HG03571 (cell line): ENCODE measurements at regions not wholly inside any gene's neighbourhood (a gene's known extent, or its start where the extent isn't known, plus 50 kb on each side); places are given as distances from the start of the nearest gene placed in this dataset.
"Not testable (repeated sequence)": the region's sequence is repeated elsewhere in the genome, so short reads cannot be mapped to it uniquely, and the experiment has no call there.

ENCODE experiments used
- ATAC-seq: cut with Tn5 transposase; IDR thresholded peaks from one replicate; pipeline ENCODE4 v1.9.1; 2021; ENCODE audit not compliant: unreplicated experiment

DNA sequence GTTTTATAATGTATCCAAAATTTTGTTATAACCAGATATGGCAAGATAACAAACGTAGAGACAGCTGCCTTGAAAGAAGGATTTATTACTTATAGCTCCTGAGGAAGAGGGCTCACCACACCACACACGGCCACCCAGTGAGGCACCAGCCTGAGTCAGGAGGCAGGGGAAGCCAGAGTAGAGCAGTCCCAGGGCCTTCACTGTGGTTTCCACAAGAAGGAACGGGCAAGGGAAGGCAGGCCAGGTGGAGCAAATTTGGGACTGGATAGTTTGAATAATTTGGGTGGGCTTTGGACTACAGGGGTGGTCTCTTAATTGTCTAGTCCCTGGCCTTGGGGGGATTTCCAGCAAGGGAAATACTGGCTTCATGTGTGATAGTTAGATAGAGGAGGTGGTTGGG lies 72.5 kb downstream of the RRAGC start:
- no peak for ATAC-seq

DNA sequence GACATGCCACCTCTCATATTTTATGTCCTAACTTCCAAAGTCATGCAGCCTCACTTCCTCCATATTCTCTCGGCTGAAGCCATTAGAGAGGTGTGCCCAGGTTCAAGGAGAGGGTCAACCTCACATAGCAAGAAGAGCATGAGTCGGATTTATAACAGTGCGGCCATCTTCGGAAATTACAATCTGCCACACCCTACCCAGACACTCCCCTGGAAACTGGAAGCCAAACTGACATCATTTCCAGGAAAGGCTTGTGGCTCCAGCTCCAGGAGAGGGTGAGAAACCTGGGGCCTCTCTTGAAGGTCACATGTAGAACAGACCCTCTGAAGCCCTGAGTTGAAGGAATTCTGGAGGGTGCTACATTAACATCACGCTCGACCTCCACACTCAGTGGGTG lies 73.5 kb downstream of the RRAGC start:
- no peak for ATAC-seq

DNA sequence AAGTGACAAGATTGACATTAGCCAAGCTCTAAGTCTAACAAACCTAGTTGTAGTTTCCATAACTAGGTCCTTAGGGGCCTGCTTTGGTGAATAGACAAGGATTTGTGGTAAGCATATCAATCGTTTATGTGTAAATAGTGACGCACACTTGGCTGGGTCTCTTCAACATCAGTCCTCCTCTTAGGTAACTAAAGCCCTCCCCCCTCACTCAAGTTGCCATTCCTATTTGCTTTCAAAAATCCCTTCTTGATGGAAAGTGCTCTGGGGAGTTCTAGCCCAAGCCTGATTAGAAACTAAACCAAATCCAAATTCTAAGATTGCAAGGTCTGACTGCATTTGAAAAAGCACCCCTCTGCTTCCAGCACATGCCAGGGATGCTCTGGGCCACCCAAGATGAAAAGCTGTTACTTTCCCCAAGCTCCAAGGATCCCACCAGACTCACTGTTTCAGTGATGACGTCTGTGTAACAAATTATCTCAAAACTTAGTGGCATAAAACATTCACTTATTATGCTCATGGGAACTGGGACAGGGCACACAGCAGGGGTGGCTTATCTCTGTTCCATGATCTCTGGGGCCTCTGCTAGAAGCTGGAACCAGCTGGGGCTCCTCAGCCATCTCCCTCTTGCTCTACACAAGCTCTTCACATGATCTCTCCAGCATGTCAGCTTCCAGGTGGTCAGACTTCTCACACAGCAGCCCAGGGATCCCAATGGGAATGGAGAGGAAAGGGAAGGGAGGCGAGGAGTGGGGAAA lies 74.1 kb downstream of the RRAGC start:
- no peak for ATAC-seq

DNA sequence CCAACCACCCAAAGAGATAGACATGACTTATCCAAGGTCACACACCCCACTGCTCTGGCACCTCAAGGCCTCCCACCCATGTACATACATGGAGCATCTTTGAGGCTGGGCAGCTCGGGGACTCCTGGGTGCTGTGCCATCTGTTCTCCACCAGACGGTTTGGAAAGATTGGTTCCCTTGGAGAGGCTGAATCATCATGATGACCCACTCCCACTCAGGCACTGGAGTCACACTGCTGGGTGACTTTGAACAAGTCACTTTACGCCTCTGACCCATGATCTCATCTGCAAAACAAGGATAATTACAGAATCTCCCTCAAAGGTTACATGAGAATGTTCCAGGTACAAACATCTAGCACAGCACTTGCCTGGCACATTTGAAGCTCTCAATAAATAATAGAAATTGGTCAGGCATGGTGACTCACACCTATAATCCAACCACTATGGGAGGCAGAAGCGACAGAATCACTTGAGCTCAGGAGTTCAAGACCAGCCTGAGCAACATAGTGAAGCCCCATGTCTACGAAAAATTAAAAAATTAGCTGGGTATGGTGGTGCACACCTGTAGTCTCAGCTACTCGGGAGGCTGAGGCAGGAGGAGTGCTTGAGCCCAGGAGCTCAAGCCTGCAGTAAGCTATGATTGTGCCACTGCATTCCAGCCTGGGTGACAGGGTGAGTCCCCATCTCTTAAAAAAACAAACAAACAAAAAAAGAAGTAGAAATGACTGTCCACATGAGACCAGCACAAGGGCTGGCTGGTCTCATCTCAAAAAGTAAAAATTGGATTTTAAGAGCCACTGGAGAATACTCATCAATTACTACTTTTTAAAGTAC lies 74.9 kb downstream of the RRAGC start:
- no peak for ATAC-seq

DNA sequence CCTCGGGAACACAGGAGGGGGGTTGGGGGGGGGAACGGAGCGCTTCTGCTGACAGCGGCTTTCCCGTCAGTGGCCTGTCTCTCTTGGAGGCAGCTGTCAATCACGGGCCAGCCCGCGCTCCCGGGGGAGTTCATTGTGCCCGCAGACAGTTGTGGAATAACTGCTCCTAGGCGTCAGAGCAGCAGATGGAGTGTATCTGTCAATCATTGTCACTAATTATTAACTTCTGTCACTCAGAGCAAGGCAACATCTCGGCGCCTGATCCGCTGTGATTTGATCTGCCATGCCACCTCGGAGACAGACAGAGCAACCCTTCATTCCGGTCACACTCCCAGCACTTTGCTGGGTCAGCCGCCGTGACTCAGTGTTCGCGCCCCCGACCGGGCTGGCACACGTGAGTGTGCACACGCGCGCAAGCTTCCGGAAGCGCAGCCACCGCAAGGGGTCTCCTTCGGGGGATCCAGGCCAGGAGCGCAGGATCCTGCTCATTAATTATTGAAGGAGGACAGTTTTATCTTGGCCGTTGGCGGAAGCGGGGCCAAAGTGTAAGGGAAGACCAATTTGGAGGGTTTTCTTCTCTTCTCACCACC lies 75.8 kb downstream of the RRAGC start:
- ATAC-seq: no peak

DNA sequence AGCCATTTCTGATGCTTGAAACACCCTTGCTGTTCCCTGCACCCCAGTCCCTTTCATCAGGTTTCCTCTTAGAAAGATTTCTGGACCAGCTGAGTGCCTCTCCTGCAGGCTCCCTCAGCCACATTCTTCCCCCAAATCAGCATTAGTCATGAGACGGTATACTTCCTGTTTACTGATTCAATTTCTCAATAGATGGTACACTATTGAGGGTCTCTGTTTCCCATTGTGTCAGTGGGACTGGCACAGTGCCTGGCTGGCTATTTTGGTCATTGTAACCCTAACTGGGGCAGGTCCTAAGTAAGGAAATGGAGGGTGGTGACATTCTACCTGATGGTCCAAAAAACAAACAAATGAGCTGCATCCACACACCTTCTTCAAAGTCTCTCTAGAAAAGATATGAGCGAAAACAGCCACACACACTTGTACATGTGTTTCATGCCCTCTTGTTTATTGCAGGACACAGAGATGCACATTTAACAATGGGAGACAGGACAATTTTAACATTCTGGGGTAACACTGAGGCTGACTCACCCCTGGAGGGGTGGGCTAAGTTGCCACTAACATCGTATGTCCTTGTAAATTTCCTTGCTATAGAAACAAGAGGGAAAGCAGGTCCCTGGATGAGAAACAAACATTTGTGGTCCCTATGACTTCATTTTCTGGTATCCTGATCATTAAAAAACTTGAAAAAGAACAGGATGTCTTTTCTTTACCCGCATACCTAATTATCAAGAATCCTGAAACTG lies 77.5 kb downstream of the RRAGC start:
- no peak for ATAC-seq

DNA sequence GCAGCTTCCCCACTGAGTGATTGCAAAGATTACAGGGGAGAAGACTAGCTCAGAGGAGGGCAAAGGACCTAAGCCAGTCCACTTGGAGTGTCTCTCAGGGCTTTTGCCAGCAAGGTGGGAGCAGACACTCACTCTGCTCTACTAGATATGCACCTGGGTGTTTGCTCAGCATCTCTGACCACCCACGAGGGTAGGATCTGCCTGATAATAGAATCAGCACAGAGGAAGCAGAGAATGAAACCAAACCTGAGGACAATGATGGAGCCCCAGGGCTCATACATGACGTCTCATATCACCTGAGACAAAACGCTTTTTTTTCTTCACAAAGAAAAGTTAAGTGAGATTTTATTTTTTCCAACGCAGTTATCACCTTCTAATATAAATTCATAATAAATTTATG lies 79.4 kb downstream of the RRAGC start:
- ATAC-seq: no peak

DNA sequence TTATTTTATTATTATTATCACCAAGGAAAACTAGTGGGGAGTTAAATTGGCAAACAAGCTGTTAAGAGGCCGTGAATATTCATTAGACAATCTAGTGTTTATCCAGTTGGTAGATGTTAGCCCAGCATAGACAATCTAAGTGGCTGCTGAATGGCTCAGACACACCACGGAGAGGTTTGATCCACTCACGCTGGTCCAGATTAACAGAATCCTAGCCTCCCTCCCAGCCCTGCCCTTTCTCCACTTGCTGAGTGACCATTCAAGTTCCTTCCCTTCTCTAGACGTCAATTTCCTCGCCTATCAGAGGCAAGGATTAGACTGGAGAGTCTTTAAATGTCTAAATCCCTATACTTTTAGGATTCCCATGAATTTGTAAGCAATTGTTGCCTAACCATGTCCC lies 80.1 kb downstream of the RRAGC start:
- ATAC-seq: no peak

DNA sequence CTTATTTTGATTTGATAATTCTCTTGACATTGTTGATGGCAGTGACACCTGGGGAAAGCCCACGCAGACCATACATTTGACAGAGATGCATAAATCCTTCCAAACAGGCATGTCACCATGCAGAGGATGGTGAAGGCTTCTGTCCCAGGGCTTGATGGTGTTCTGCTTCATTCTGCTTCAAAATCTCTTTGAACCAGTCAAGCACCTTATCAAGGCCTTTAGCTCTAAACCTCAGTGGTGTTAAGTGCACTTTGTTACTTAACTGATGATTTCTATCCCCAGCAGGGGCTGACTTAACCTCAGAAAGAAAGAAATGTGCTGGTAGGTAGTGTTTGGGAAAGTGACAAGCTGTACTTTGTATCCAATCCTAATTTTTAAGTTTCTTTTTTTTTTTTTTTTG lies 81.1 kb downstream of the RRAGC start:
- no peak for ATAC-seq

DNA sequence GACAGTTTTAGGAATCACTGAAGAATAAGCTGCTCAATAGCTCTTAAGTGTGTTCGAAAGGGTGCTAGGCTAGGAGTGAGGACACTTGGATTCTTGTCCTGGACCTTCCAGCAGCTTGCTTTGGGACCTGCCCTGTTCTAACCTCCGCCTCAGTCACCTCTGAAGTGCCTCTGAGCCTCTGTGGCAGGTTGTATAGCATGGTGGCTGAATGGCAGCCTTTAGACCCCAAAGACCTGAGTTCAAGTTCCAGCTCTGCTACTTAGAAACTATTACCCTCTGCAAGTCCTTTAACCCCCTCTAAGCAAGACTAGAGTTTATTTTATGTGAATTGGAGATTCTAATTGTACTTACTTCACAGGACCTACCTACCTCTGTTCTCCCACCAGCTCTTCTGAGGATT lies 81.5 kb downstream of the RRAGC start:
- ATAC-seq: no peak

DNA sequence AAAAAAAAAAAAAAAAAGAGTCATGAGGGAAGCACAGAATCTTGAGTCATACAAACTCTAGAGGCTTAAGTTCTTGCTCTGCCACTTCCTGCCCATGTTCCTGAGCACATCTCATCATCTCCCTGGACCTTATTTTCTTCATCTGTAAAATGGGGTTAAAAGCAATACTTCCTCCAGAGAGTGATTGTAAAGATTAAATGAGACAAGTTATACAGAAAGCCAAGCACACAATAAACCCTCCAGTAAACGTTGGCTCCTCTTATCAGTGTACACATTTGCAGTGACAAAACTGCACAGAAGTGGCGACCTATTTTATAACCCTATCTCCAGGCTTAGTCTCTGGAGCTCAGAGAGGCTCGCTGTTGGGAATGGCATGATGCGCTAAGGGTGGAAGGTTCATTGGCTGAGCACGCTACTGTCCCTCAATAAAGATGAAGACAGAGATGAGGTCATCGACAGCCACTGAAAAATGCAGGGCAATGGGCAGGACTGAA lies 82.1 kb downstream of the RRAGC start:
- no peak for ATAC-seq

DNA sequence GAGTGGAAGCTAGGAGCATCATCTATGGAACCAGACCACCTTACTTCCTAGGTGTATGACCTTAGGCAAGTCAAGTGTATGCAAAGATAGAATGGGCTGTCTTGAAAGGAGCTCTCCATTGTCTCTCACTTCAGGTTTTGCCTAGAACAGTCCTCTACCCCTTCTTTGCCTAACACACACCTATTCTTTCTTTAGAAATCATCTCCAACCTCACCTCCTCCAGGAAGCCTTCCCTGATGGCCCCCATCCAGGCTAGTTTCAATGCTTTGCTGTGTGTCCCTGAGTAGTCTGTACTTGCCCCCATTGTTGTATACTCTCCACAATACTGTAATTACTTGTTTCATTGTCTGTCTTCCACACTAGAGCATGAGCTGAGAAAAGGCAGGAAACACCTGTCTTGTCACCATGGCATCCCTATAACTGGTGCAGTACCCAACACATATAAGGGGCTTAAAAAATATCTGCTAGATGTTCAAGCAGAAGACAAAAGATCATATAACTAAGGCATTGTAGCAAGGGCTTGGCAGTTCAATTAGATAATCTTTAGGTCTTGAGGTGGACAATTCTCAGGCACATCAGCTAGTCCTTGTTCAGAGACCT lies 83.0 kb downstream of the RRAGC start:
- ATAC-seq: no peak

DNA sequence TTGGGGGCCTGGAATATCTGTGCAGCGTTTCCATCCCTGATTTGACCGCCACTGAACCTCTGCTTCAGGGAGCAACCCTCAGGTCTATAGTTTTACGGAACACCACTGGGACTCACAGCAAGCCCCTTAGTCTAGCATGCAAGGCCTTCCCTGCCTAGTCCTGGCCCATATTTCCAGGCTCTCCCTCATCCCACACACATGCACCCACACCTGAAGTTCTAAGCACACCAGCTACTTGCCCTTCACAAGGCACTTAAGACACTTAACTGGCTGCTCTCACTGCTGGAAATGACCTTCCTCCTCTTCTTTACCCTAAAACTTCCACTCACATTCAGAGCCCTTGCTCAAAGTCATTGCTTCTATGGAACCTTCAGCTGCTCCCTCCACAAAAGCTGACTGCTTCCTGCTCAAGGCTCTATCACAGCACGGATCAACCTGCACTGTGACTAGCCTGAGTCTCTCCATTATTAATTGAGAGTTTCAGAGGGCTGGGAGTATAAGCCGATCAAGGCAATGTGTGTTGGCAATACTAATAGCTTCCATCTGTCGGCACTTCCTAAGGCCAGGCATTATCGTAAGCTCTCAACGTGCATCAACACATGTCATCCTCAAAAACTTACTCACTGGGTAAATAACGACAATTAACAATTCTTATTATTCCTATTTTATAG lies 84.3 kb downstream of the RRAGC start:
- ATAC-seq: no peak

DNA sequence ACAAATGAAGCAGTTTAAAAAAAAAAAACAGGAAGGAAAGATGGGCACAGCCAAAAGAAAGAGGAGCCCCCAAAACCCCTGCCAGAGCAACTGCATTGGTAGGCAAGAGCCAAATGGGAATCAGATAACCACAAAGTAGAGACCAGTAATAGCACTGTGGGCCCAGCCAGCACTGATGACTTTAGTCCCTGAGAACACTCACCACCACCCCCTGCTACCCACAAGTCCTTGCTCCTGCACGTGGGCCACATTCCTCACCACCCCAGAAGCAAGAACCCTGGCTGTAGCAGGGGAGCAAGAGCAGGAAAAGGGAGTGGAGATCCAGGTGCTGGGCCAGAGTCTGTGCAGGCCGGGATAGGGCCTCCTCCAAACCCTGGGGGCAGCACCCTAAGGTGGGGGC lies 86.1 kb downstream of the RRAGC start:
- ATAC-seq: no peak

DNA sequence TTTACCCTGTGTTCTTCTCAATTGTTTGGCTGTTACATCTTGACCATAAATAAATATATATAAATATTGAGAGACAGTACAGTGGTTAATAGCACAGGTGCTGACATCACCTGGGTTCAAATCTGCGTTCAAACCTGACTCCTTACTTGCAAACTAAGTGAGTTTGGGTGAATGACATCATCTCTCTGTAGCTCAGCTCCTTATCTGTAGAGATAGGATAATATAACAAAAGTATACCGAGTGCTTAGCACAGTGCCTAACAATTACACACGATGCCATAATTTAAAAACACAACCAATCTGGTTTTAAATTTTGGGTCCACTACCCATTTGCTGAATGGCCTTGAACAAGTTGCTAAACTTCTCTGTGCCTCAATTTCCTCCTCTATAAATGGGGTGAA lies 86.6 kb downstream of the RRAGC start:
- no peak for ATAC-seq

DNA sequence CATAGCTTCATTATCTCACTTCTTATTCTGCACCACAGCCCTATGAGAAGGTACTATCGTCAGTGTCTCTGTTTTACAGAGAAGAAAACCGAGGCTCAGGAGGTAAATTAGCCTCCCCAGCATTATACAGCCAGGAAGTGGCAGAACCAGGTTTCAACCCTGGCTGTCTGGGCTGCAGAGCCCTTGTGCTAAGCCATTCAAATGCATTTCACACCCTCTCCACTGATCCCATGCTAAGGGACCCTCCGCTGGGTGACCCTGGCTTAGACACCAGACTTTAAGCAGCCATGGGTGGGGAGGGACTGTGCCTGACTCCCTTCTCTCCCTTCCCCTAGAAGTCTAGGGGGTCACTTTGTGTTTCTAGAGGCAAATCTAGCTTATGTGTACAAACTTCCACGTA lies 87.5 kb downstream of the RRAGC start:
- no peak for ATAC-seq

DNA sequence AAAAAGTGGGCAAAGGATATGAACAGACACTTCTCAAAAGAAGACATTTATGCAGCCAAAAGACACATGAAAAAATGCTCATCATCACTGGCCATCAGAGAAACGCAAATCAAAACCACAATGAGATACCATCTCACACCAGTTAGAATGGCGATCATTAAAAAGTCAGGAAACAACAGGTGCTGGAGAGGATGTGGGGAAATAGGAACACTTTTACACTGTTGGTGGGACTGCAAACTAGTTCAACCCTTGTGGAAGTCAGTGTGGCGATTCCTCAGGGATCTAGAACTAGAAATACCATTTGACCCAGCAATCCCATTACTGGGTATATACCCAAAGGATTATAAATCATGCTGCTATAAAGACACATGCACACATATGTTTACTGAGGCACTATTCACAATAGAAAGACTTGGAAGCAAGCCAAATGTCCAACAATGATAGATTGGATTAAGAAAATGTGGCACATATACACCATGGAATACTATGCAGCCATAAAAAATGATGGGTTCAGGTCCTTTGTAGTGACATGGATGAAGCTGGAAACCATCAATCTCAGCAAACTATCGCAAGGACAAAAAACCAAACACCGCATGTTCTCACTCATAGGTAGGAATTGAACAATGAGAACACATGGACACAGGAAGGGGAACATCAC lies 88.9 kb downstream of the RRAGC start:
- not testable (repeated sequence) for ATAC-seq

DNA sequence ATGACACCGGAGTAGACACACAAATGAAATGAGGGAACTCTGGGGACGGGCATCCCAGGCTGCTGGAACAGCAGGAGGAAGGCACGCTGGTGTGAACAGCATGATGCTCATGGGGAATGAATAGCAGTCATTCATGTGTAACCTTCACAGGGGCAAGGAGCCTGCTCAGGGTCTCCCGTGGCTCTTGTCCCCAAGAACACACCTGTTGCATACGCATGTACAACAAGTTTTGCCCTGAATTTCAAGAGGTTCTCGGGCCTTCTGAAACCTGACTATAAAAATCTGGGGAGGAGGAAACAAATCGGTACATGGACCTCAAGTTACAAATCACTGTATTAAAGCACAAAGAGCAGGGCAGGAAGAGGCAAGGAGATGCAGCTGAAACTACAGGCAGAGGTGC lies 93.4 kb downstream of the RRAGC start:
- ATAC-seq: no peak

DNA sequence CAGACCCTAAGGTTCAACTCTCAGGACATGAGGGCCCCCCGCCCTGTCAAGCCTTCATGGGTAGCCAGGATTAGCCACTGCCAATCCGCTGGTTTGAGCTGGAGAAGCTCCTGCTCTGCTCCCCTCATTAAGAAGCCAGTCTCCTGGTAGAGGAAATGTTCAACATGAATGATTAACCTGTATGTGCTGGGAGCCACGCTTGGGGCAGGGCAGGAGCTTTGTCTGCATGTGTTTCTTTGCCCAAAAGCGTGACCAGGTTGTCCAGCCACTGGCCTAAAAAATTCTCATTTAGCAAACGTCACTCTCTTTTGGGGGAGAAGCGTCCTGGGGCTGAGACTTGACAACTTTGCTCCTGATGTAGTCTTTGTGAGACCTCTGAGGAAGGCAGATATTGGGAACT lies 96.5 kb downstream of the RRAGC start:
- ATAC-seq: no peak

DNA sequence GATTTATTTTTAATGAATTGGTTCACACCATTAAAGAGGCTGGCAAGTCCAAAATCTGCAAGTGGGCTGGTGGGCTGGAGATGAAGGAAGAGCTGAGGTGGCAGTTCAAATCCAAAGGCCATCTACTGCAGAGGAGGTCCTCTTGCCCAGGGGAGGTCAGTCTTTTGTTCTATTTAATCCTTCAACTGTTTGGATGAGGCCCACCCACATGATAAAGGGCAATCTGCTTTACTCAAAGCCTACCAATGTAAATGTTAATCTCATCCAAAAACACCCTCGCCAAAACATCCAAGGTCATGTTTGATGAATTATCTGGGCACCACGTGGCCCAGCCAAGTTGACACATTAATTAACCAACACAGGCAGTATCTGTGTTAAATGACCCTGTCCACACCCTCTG lies 99.0 kb downstream of the RRAGC start:
- no peak for ATAC-seq
